ENCODE measurements at regions not wholly inside any gene's neighbourhood (a gene's known extent, or its start where the extent isn't known, plus 50 kb on each side); places are given as distances from the start of the nearest gene placed in this dataset.

- TF ChIP-seq, protein P1, sequence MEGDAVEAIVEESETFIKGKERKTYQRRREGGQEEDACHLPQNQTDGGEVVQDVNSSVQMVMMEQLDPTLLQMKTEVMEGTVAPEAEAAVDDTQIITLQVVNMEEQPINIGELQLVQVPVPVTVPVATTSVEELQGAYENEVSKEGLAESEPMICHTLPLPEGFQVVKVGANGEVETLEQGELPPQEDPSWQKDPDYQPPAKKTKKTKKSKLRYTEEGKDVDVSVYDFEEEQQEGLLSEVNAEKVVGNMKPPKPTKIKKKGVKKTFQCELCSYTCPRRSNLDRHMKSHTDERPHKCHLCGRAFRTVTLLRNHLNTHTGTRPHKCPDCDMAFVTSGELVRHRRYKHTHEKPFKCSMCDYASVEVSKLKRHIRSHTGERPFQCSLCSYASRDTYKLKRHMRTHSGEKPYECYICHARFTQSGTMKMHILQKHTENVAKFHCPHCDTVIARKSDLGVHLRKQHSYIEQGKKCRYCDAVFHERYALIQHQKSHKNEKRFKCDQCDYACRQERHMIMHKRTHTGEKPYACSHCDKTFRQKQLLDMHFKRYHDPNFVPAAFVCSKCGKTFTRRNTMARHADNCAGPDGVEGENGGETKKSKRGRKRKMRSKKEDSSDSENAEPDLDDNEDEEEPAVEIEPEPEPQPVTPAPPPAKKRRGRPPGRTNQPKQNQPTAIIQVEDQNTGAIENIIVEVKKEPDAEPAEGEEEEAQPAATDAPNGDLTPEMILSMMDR (IDR thresholded peaks at IDR 0.05; ENCODE audit: unreplicated experiment), result no peak
- H3K4me3 Mint-ChIP-seq (ENCODE audit: unreplicated experiment), result no peak overlapping the region
- H3K4me1 Mint-ChIP-seq (ENCODE audit: unreplicated experiment), result peaks cover 5% of the 10 kb centered on the region
- no peaks in the 10 kb centered on the region for H3K9me3 Mint-ChIP-seq (ENCODE audit: unreplicated experiment)
- no peaks in the 10 kb centered on the region for H3K27me3 Mint-ChIP-seq (ENCODE audit: unreplicated experiment)
- no peak for DNase-seq (ENCODE audit: low spot score)
- no peaks in the 10 kb centered on the region for H3K36me3 Mint-ChIP-seq (ENCODE audit: low read depth, unreplicated experiment)
- no peak overlapping the region for H3K27ac Mint-ChIP-seq (ENCODE audit: unreplicated experiment)
Observed at GRCh38 chr2:240297256-240298116, 138.0 kb upstream of the GPC1 start.

DNA sequence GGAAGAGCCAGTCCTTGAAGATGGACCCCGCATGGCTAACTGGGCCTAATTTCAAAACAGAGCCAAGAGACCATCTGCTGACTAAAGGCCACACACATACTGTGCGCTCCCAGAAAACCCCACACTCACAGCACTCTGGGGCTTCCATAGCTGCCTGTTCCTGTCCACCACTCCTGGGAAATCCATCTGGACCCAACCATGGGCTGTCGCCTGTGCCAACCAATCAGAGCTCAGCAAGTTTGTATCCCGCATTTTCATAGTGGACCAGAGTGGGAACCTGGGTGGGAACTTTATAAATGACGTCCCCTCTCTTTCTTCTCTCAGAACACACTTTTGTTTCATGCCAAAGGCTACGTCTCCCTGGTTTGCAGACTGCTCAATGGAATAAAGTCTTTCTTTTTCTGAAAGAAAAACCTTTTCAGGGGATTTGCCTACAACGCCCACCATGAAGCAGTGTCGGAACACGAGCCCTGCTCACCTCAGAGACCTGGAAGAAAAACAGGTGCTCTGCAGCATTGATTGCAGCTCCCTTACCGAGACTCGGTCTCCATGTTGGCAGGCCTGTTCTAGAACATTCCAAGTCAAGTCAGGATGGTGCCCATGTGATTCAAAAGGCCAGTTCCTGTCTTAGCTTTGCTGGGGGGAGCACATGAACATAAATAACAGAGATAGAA, 137.2 kb upstream of the GPC1 start:
- DNase-seq (ENCODE audit: low spot score), result no peak
- no peak overlapping the region for H3K4me3 Mint-ChIP-seq (ENCODE audit: unreplicated experiment)
- peaks cover 5% of the 10 kb centered on the region for H3K4me1 Mint-ChIP-seq (ENCODE audit: unreplicated experiment)
- no peaks in the 10 kb centered on the region for H3K27me3 Mint-ChIP-seq (ENCODE audit: unreplicated experiment)
- H3K27ac Mint-ChIP-seq (ENCODE audit: unreplicated experiment), result no peak overlapping the region
- no peaks in the 10 kb centered on the region for H3K36me3 Mint-ChIP-seq (ENCODE audit: low read depth, unreplicated experiment)
- no peaks in the 10 kb centered on the region for H3K9me3 Mint-ChIP-seq (ENCODE audit: unreplicated experiment)
- TF ChIP-seq, protein P1 (IDR thresholded peaks at IDR 0.05; ENCODE audit: unreplicated experiment), result no peak

DNA sequence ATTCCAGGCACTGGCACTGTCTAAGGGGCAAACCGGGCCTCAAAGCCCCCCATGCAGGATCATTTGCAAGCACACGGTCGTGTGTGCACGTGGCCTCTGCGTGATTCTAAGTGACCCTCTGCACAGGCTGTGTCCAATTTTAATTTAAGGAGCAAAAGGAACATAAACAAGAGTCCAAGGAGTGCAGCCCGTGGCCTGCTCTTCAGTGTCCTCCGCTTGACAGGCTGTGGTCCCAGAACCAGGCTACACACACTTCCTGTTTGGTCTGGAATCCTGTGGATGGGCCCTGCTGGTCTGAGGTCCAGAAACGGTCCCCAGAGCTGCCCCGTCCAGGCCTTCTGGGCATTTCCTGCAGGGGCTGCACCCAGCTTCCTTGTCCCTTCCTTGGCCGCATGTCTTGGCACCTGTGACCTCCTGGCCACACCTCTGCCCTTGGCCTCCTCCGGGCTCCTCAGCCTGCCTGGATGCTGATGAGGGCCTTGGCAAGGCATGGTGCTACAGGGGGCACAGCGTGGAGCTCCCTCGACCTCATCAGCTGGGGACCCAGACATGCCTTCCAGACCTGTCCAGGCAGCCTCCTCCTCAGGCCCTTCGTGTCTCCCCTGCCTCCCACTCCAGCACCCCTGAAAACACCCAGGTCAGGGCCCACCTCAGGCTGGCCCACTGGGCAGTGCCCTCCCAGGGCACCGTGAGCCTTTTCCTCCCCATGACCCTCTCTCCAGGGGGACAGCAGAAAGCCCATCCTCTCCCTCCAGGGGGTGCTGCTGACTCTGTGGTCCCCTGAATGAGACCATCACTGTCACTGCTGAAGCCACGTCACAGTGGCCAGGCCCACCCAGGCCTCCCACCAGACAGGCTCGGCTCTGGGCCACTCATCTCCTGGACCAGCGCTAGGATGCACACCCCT, 136.4 kb upstream of the GPC1 start:
- no peak for DNase-seq (ENCODE audit: low spot score)
- Mint-ChIP-seq H3K4me3 (ENCODE audit: unreplicated experiment) (no peak overlapping the region), H3K27me3 (ENCODE audit: unreplicated experiment) (peaks cover 3% of the 10 kb centered on the region), H3K4me1 (ENCODE audit: unreplicated experiment) (peaks cover 5% of the 10 kb centered on the region), H3K9me3 (ENCODE audit: unreplicated experiment) (no peaks in the 10 kb centered on the region), H3K36me3 (ENCODE audit: low read depth, unreplicated experiment) (no peaks in the 10 kb centered on the region), H3K27ac (ENCODE audit: unreplicated experiment) (no peak overlapping the region)
- TF ChIP-seq, protein P1 (IDR thresholded peaks at IDR 0.05; ENCODE audit: unreplicated experiment), result no peak

DNA sequence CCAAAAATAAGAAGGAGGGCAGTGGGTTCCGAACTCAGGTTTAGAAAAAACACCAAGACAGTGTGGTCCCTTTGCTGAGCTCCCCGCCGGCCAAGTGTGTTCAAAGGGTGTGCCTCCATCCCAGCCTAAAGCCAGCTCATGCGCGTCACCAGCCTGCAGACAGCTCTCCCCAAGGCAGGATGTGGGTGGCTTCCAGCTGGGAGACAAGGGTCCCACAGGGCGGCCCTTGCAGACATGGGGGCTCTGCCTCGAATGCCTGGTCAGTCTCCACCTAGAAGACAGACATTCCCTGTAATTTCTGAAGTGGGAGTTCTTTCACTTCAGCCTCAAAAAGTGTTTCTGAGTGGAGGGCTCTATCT, 135.8 kb upstream of the GPC1 start:
- TF ChIP-seq, protein P1 (IDR thresholded peaks at IDR 0.05; ENCODE audit: unreplicated experiment), result no peak
- H3K27ac Mint-ChIP-seq (ENCODE audit: unreplicated experiment), result no peak overlapping the region
- peaks cover 5% of the 10 kb centered on the region for H3K4me1 Mint-ChIP-seq (ENCODE audit: unreplicated experiment)
- no peaks in the 10 kb centered on the region for H3K9me3 Mint-ChIP-seq (ENCODE audit: unreplicated experiment)
- H3K36me3 Mint-ChIP-seq (ENCODE audit: low read depth, unreplicated experiment), result no peaks in the 10 kb centered on the region
- peaks cover 3% of the 10 kb centered on the region for H3K27me3 Mint-ChIP-seq (ENCODE audit: unreplicated experiment)
- DNase-seq (ENCODE audit: low spot score), result no peak
- no peak overlapping the region for H3K4me3 Mint-ChIP-seq (ENCODE audit: unreplicated experiment)
